Mononuclear cell (primary cell): ENCODE measurements at regions not wholly inside any gene's neighbourhood (a gene's known extent, or its start where the extent isn't known, plus 50 kb on each side); places are given as distances from the start of the nearest gene placed in this dataset.
"Not testable (repeated sequence)": the region's sequence is repeated elsewhere in the genome, so short reads cannot be mapped to it uniquely, and the experiment has no call there.

Experiments
- H3K27me3 ChIP-seq: 2 replicates; pipeline ENCODE4 v1.6.0; 2011; ENCODE audit warnings: low read length, control low read depth; ENCODE audit not compliant: insufficient read depth
- H3K4me1 ChIP-seq: 2 replicates; pipeline ENCODE4 v1.5.1; 2011; ENCODE audit warnings: mild to moderate bottlenecking, low read length, control low read depth; ENCODE audit not compliant: insufficient read depth
- H3K4me3 ChIP-seq: 2 replicates; pipeline ENCODE4 v1.5.1; 2011; ENCODE audit warnings: mild to moderate bottlenecking, low read length, moderate library complexity
- H3K9me3 ChIP-seq: 2 replicates; pipeline ENCODE4 v1.5.1; 2011; ENCODE audit warnings: low read depth, mild to moderate bottlenecking, control low read depth, low read length

- H3K4me1 ChIP-seq, result no peaks in the 10 kb centered on the region
- H3K4me3 ChIP-seq, result no peak overlapping the region
- no peaks in the 10 kb centered on the region for H3K9me3 ChIP-seq
- H3K27me3 ChIP-seq, result no peaks in the 10 kb centered on the region
Observed at GRCh38 chr11:121917482-121917881, 198.5 kb downstream of the BLID start.

GRCh38 chr11:121914508-121915059 lies 201.4 kb downstream of the BLID start:
- Histone ChIP-seq H3K27me3 (no peaks in the 10 kb centered on the region), H3K4me1 (no peaks in the 10 kb centered on the region), H3K4me3 (no peak overlapping the region), H3K9me3 (no peaks in the 10 kb centered on the region)

- H3K9me3 ChIP-seq, result no peaks in the 10 kb centered on the region
- H3K4me1 ChIP-seq, result peaks cover 10% of the 10 kb centered on the region
Observed at GRCh38 chr11:121909596-121909995, 206.4 kb downstream of the BLID start.

DNA sequence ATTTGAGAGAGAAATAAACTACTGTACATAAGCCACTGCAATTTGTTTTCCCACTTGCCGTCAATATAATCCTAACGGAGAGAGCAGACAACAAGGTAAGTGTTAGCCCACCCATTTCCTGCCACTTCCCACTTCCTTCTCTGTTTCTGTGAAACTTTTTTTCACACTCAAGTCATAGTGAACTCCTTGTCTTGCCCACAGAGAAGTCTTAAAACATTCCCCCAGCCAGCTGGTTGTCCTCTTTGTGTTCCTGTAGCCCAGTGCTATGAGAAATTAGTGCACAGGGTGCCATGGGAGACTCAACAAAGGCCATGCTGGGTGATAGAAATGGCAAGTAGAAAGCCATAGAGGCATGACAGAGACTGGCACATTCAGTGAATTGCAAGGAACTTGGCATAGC lies 208.6 kb downstream of the BLID start:
- H3K9me3 ChIP-seq, result no peaks in the 10 kb centered on the region
- H3K27me3 ChIP-seq, result no peaks in the 10 kb centered on the region
- no peak overlapping the region for H3K4me3 ChIP-seq
- H3K4me1 ChIP-seq, result peaks cover 23% of the 10 kb centered on the region

More at GRCh38 chr11:121909596-121909995, 206.4 kb downstream of the BLID start:
- Histone ChIP-seq H3K27me3 (no peaks in the 10 kb centered on the region), H3K4me3 (no peak overlapping the region)

GRCh38 chr11:121904148-121904547 lies 211.9 kb downstream of the BLID start:
- Histone ChIP-seq H3K27me3 (no peaks in the 10 kb centered on the region), H3K4me1 (peaks cover 31% of the 10 kb centered on the region), H3K4me3 (no peak overlapping the region), H3K9me3 (no peaks in the 10 kb centered on the region)

DNA sequence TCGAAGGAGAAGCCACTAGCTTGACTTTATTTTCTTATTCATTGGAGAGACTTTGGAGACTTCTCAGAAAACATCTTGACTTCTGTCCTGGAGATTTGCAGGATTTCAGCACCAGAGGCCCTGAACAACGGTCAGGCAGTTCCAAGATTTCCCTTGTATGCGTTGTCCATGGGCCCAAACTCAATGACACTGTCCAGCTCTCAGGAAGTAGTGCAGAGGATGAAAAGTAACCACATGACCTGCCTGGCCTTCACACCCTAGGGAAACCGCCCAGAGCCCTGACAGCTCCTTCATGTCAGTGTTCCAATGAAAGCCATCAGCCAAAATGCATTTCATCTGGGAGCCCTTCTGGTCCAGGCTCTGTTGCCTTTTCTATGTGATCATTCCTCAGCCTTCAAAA lies 214.1 kb downstream of the BLID start:
- Histone ChIP-seq H3K9me3 (no peaks in the 10 kb centered on the region), H3K4me1 (peaks cover 24% of the 10 kb centered on the region), H3K4me3 (no peak overlapping the region), H3K27me3 (no peaks in the 10 kb centered on the region)

GRCh38 chr11:121901417-121901816 lies 214.6 kb downstream of the BLID start:
- H3K4me1 ChIP-seq, result peaks cover 24% of the 10 kb centered on the region
- H3K9me3 ChIP-seq, H3K4me3 ChIP-seq, H3K27me3 ChIP-seq: not testable (repeated sequence)

DNA sequence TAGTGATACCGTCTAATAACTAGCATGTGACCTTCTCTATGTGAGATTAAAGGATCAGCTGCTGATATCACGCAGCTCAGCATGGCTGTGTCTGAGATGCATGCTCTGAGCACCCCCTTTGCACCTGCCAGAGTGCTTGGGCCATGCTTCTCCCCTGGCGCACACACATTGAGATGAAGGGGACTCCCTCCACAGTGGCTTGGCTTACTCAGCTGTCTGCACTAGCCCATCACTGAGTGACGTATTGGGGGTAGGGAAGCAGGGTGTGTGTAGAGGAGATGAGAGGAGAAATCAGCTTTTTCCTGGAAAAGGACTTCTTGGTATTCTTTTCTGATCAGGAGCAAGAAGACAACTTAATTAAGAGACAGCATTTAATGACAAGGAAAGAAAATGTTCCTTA lies 216.5 kb downstream of the BLID start:
- Histone ChIP-seq H3K27me3 (no peaks in the 10 kb centered on the region), H3K4me3 (no peak overlapping the region), H3K4me1 (peaks cover 20% of the 10 kb centered on the region), H3K9me3 (no peaks in the 10 kb centered on the region)

GRCh38 chr11:121898903-121899302 lies 217.1 kb downstream of the BLID start:
- H3K4me3 ChIP-seq, result no peak overlapping the region
- H3K4me1 ChIP-seq, result peaks cover 13% of the 10 kb centered on the region

DNA sequence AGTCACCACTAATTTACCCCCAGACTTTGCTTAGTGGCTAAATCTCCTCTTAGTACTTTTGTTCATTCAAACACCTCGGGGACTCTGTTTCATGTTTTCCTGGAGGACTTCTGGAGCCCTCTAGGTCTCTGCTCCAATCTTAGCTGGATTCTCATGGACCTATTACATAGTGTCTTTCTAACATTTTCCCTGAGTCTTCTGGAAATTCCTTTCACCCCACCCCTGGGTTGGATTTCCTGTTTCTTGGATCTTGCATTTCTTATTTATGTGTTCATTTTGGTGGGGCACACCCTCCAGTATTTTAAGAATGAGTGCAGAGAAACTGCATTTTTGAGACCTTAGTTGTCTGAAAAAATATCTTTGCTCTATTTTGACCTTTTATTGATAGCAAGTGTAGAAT lies 220.1 kb downstream of the BLID start:
- no peaks in the 10 kb centered on the region for H3K9me3 ChIP-seq
- no peaks in the 10 kb centered on the region for H3K27me3 ChIP-seq
- H3K4me1 ChIP-seq, result peaks cover 13% of the 10 kb centered on the region
- no peak overlapping the region for H3K4me3 ChIP-seq

More at GRCh38 chr11:121898903-121899302, 217.1 kb downstream of the BLID start:
- no peaks in the 10 kb centered on the region for H3K27me3 ChIP-seq
- H3K9me3 ChIP-seq, result no peaks in the 10 kb centered on the region

DNA sequence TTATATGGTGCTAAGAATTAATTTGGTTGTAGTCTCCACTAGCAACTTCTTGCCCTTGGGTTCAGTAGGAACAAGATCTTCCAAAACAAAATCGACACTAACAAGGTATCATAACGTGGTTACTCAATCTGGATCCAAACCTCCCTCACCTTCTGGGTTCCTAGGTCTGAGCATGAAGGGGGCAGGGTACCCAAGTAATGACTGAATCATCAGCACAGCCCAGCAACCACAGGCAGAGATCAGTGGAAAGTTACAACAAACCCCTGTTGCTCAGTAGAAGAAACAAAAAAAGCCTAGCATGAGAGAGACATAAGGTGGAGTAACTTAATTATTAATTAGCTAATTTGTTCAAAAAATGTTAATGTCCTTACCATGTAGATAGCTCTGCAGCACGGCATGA lies 221.4 kb downstream of the BLID start:
- no peak overlapping the region for H3K4me3 ChIP-seq
- no peaks in the 10 kb centered on the region for H3K27me3 ChIP-seq
- H3K9me3 ChIP-seq, result no peaks in the 10 kb centered on the region
- peaks cover 26% of the 10 kb centered on the region for H3K4me1 ChIP-seq

- Histone ChIP-seq H3K4me1 (peaks cover 33% of the 10 kb centered on the region), H3K27me3 (no peaks in the 10 kb centered on the region), H3K9me3 (no peaks in the 10 kb centered on the region), H3K4me3 (no peak overlapping the region)
Observed at GRCh38 chr11:121892863-121893262, 223.2 kb downstream of the BLID start.

DNA sequence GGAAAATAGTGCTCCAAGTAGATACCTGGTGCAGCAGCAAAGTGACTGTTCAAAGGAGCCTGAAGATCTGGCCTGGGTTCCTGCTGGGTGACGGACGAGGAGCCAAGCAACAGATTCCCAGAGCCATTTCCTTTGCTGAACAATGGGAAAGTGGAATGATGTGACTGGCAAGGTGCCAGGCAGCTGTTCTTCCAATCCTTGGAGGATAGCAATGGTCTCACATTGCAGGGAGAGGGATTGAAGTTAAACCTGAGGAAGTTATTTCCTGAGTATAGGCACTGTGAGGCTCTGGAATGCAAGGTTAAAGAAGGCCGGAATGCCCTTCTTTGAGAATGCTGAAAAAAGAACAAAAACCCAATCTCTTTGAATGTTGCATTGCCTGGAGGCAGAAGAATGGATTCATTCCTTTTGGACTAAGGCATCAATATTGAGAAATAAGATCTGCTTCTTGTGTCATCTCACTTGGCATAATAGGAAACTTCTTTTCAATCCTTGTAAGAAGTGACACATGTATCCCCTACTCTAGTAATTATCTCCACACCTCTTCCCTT lies 223.8 kb downstream of the BLID start:
- Histone ChIP-seq H3K9me3 (no peaks in the 10 kb centered on the region), H3K27me3 (no peaks in the 10 kb centered on the region), H3K4me1 (peaks cover 37% of the 10 kb centered on the region), H3K4me3 (no peak overlapping the region)

GRCh38 chr11:121890946-121891515 lies 225.0 kb downstream of the BLID start:
- H3K4me1 ChIP-seq, result peaks cover 49% of the 10 kb centered on the region
- H3K27me3 ChIP-seq, result no peaks in the 10 kb centered on the region
- no peak overlapping the region for H3K4me3 ChIP-seq

GRCh38 chr11:121890377-121890776 lies 225.6 kb downstream of the BLID start:
- no peaks in the 10 kb centered on the region for H3K9me3 ChIP-seq
- peaks cover 55% of the 10 kb centered on the region for H3K4me1 ChIP-seq
- H3K27me3 ChIP-seq, result no peaks in the 10 kb centered on the region
- no peak overlapping the region for H3K4me3 ChIP-seq

More at GRCh38 chr11:121890946-121891515, 225.0 kb downstream of the BLID start:
- no peaks in the 10 kb centered on the region for H3K9me3 ChIP-seq

DNA sequence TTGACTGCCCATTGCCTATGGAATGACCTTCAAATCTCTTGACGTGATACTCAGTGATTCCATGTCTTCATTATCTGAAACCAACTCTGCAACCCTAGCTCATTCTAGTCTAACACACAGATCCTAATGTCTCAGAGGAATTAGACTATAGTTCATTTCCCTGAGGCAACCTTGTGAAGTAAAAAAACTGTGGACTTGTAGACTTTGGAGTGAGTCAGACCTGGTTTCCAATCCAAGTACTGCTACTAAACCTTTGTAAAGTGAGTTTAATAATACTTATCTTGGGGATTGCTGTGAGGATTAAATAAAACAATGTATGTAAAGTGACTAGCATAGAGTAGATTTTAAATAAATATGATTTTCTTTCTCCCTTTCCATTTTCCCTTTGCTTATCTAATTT lies 226.1 kb downstream of the BLID start:
- peaks cover 55% of the 10 kb centered on the region for H3K4me1 ChIP-seq

More for the DNA sequence above, 226.1 kb downstream of the BLID start:
- H3K27me3 ChIP-seq, result no peaks in the 10 kb centered on the region
- no peaks in the 10 kb centered on the region for H3K9me3 ChIP-seq
- no peak overlapping the region for H3K4me3 ChIP-seq
